ENCODE measurements at regions not wholly inside any gene's neighbourhood (a gene's known extent, or its start where the extent isn't known, plus 50 kb on each side); places are given as distances from the start of the nearest gene placed in this dataset.

DNA sequence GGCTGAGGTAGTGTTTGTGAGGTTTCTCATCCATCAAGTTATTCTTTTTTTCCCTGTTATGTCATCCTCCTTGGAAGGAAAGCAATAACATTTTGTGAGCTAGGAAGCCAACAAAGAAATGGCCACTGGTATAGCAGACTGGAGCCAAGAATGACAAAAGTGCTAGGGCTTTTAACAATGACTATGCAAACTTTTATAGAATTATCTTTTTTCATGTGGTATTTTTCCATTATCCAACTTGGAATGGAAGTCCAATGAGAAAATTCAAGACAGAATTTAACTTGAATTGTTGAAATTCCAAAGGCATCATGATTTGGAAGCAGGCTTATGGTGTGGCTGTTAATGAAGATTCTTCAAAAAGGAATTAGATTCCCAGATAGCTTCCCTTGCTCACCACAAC, 216.4 kb upstream of the PDGFD start:
- TF ChIP-seq, protein P1, sequence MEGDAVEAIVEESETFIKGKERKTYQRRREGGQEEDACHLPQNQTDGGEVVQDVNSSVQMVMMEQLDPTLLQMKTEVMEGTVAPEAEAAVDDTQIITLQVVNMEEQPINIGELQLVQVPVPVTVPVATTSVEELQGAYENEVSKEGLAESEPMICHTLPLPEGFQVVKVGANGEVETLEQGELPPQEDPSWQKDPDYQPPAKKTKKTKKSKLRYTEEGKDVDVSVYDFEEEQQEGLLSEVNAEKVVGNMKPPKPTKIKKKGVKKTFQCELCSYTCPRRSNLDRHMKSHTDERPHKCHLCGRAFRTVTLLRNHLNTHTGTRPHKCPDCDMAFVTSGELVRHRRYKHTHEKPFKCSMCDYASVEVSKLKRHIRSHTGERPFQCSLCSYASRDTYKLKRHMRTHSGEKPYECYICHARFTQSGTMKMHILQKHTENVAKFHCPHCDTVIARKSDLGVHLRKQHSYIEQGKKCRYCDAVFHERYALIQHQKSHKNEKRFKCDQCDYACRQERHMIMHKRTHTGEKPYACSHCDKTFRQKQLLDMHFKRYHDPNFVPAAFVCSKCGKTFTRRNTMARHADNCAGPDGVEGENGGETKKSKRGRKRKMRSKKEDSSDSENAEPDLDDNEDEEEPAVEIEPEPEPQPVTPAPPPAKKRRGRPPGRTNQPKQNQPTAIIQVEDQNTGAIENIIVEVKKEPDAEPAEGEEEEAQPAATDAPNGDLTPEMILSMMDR (IDR thresholded peaks at IDR 0.05), result no peak
- no peak for TF ChIP-seq POLR2A (IDR thresholded peaks at IDR 0.05)
